Psoas muscle (tissue), 7 donors: ENCODE measurements at regions not wholly inside any gene's neighbourhood (a gene's known extent, or its start where the extent isn't known, plus 50 kb on each side); places are given as distances from the start of the nearest gene placed in this dataset.
"Not testable (repeated sequence)": the region's sequence is repeated elsewhere in the genome, so short reads cannot be mapped to it uniquely, and the experiment has no call there.

Experiments used
- ATAC-seq, 4 donors: fragments of 200-7000 bp; cut with Tn5 transposase; one replicate each; pipeline ENCODE4 v1.9.1; 2020; ENCODE audit warnings: moderate library complexity in 3 of 4, mild to moderate bottlenecking in 2 of 4
- DNase-seq, 2 donors: peaks; one replicate each; pipeline ENCODE4 v3.0.0-alpha.2; 2020
- H3K27ac ChIP-seq: fragments of 200-600 bp; one replicate; pipeline ENCODE4 v1.8.0; 2022
- H3K27me3 ChIP-seq, 3 donors: fragments of 200-600 bp in 1 of 3; one replicate each; pipeline versions ENCODE4 v1.6.1 to v1.8.0; 2013 to 2022; ENCODE audit warnings: low read length in 2 of 3, mild to moderate bottlenecking in 2 of 3, moderate library complexity in 1 of 3; ENCODE audit not compliant: insufficient read depth in 3 of 3
- H3K36me3 ChIP-seq, 2 donors: fragments of 200-600 bp in 1 of 2; one replicate each; pipeline versions ENCODE4 v1.6.1 to v1.8.0; 2013 to 2022; ENCODE audit warnings: low read depth in 1 of 2, mild to moderate bottlenecking in 1 of 2, moderate library complexity in 1 of 2; ENCODE audit not compliant: insufficient read depth in 1 of 2
- H3K4me1 ChIP-seq: fragments of 200-600 bp; one replicate; pipeline ENCODE4 v1.8.0; 2022
- H3K4me3 ChIP-seq: fragments of 200-600 bp; one replicate; pipeline ENCODE4 v1.8.0; 2022; ENCODE audit warnings: mild to moderate bottlenecking
- H3K9me3 ChIP-seq: fragments of 200-600 bp; one replicate; pipeline ENCODE4 v1.8.0; 2022
- CTCF ChIP-seq: fragments of 200-600 bp; IDR thresholded peaks from one replicate; pipeline ENCODE4 v1.8.0; 2022; ENCODE audit warnings: antibody characterized with exemption
- WGBS, 3 donors: extraction: QIAGEN DNeasy Blood & Tissue Kit; methylation state at CpG; one replicate each; pipeline versions ENCODE4 v1.1.6 to v1.1.7; 2013; 5-methylcytosine and 5-hydroxymethylcytosine counted together
- intact Hi-C, 2 donors: fragments of 100-400 bp; cut with DNase I; formaldehyde crosslinking; loops; one replicate each; pipeline versions ENCODE4 v1.11.0 to v1.14.2; 2022
- donor health status: healthy with polysubstance abuse.
- donor health status: DM: no; HTN: no; CAD: no; lungs with moderate emphysema.
- donor health status: Bipolar disorder and iron deficiency.
- donor health status: healthy.
- donor health status: DM: yes; HTN: yes; CAD: no.
- donor health status: DM: no; HTN: no; CAD: no.
- donor health status: DM: yes; HTN: yes; CAD: no.

GRCh38 chr5:8829323-8830029 lies 716.4 kb downstream of the SEMA5A start:
- H3K4me1 ChIP-seq, result no peaks in the 10 kb centered on the region
- no peak for TF ChIP-seq CTCF
- H3K27ac ChIP-seq, result no peak overlapping the region
- intact Hi-C loops, result no loop called here
- DNase-seq (no peak), ATAC-seq (no peak)
- no peak overlapping the region for H3K4me3 ChIP-seq
- H3K9me3 ChIP-seq, result peaks cover 6% of the 10 kb centered on the region
- H3K36me3 ChIP-seq, result no peaks in the 10 kb centered on the region
- no peaks in the 10 kb centered on the region for H3K27me3 ChIP-seq

- Histone ChIP-seq H3K27ac (no peak overlapping the region), H3K36me3 (no peaks in the 10 kb centered on the region), H3K4me1 (no peaks in the 10 kb centered on the region), H3K9me3 (peaks cover 6% of the 10 kb centered on the region), H3K27me3 (no peaks in the 10 kb centered on the region), H3K4me3 (no peak overlapping the region)
- intact Hi-C loops, result no loop called here
- no peak for DNase-seq
- no peak for ATAC-seq
- TF ChIP-seq CTCF, result no peak
- 68 to 79% (median 75%) methylated on average over 3 of the region's 3 CpGs for WGBS, 3 donors
Observed at GRCh38 chr5:8831251-8831650, 714.6 kb downstream of the SEMA5A start.

- H3K36me3 ChIP-seq, result no peaks in the 10 kb centered on the region
- intact Hi-C loops, result no loop called here
- H3K27ac ChIP-seq, result no peak overlapping the region
- ATAC-seq (no peak), DNase-seq (no peak)
- peaks cover 6% of the 10 kb centered on the region for H3K9me3 ChIP-seq
- no peak overlapping the region for H3K4me3 ChIP-seq
- WGBS, 3 donors, result 72 to 83% (median 76%) methylated on average over 1 of the region's 1 CpG
- H3K4me1 ChIP-seq, result no peaks in the 10 kb centered on the region
- TF ChIP-seq CTCF, result no peak
- H3K27me3 ChIP-seq, result no peaks in the 10 kb centered on the region
Observed at GRCh38 chr5:8831854-8832253, 714.0 kb downstream of the SEMA5A start.

GRCh38 chr5:8839361-8840055 lies 706.4 kb downstream of the SEMA5A start:
- no peak overlapping the region for H3K4me3 ChIP-seq
- H3K27me3 ChIP-seq, result no peaks in the 10 kb centered on the region
- no peaks in the 10 kb centered on the region for H3K36me3 ChIP-seq
- no peak overlapping the region for H3K27ac ChIP-seq
- no peak for ATAC-seq
- intact Hi-C loops, result no loop called here
- no peak for DNase-seq
- H3K9me3 ChIP-seq, result no peaks in the 10 kb centered on the region
- 49 to 61% (median 49%) methylated on average over 22 of the region's 22 CpGs for WGBS, 3 donors
- no peaks in the 10 kb centered on the region for H3K4me1 ChIP-seq
- no peak for TF ChIP-seq CTCF

GRCh38 chr5:8840237-8840636 lies 705.6 kb downstream of the SEMA5A start:
- no peak for ATAC-seq
- no peaks in the 10 kb centered on the region for H3K9me3 ChIP-seq
- WGBS, 3 donors, result 78 to 85% (median 83%) methylated on average over 38 to 39 of the region's 39 CpGs
- H3K27ac ChIP-seq, result no peak overlapping the region
- H3K4me3 ChIP-seq, result no peak overlapping the region
- no peaks in the 10 kb centered on the region for H3K36me3 ChIP-seq
- H3K27me3 ChIP-seq, result no peaks in the 10 kb centered on the region
- H3K4me1 ChIP-seq, result no peaks in the 10 kb centered on the region
- TF ChIP-seq CTCF, result no peak
- DNase-seq, result no peak
- intact Hi-C loops, result no loop called here

GRCh38 chr5:8840746-8841145 lies 705.1 kb downstream of the SEMA5A start:
- H3K27me3 ChIP-seq, intact Hi-C loops, H3K27ac ChIP-seq, DNase-seq, H3K36me3 ChIP-seq, ATAC-seq, H3K4me3 ChIP-seq, H3K4me1 ChIP-seq, H3K9me3 ChIP-seq: not testable (repeated sequence)
- 87 to 95% (median 88%) methylated on average over 8 of the region's 8 CpGs for WGBS, 3 donors
